NOMO-1 treated with dmso at 0.1 percent for 144 hours (cell line): ENCODE measurements at regions not wholly inside any gene's neighbourhood (a gene's known extent, or its start where the extent isn't known, plus 50 kb on each side); places are given as distances from the start of the nearest gene placed in this dataset.
"Not testable (repeated sequence)": the region's sequence is repeated elsewhere in the genome, so short reads cannot be mapped to it uniquely, and the experiment has no call there.

ENCODE experiments used
- DNase-seq: peaks from one replicate; lab custom pipeline; 2025; ENCODE audit not compliant: unreplicated experiment; lab: John Stamatoyannopoulos, UW

DNA sequence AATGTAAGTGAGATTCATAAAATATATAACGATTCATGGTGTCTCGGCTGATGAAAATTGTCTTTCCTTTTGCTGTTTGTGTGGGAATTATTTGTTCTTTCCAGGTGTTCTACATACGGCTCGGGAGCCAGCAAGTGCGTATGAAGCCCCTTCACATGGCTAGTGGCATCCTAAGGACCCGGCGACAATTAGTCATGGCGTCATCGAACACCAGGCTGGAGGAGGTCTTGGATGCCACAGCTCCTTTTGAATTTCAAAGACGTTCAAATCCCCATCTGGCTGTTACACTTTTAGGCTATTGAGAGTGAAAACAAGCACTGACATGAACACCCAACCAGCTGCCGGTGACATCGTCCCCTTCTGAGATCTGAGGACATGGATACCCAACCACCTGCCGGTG is 397.7 kb upstream of the TNRC6C start:
- no peak for DNase-seq

DNA sequence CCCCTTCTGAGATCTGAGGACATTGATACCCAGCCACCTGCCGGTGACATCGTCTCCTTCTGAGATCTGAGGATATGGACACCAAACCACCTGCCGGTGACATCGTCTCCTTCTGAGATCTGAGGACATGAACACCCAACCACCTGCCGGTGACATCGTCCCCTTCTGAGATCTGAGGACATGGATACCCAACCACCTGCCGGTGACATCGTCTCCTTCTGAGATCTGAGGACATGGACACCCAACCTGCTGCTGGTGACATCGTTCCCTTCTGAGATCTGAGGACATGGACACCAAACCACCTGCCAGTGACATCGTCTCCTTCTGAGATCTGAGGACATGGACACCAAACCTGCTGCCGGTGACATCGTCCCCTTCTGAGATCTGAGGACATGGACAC is 396.1 kb upstream of the TNRC6C start:
- DNase-seq, result not testable (repeated sequence)

DNA sequence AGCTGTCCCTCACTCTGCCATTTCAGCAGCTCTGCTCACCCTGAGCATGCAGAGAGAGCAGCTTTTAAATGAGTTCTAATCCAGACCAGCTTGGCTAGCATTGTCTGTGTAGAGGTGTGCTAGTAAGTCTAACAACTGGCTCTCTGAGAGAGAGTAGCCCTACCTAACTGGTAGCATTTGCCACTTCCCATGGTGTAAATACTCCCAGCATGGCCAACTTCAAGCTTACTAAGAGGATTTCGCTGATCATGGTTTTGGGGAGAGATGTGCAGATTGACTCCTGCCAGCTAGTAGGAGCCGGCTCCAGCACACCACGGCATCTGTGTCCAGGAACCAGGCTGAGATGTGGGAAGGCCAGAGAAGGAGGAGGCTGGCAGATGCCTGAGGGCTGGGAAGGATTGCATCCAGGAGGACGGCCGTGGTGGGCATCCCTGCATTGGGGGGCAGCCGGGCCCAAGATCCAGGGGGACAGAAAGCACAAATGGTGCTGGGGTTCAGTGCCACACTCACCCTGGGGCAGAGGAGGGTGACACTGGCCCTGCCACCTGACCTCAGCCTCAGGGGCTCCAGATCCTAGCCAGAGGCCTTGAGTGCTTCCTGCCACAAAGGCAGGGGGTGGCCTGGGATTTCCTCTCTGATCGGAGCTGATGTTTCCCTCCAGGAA is 394.9 kb upstream of the TNRC6C start:
- no peak for DNase-seq

DNA sequence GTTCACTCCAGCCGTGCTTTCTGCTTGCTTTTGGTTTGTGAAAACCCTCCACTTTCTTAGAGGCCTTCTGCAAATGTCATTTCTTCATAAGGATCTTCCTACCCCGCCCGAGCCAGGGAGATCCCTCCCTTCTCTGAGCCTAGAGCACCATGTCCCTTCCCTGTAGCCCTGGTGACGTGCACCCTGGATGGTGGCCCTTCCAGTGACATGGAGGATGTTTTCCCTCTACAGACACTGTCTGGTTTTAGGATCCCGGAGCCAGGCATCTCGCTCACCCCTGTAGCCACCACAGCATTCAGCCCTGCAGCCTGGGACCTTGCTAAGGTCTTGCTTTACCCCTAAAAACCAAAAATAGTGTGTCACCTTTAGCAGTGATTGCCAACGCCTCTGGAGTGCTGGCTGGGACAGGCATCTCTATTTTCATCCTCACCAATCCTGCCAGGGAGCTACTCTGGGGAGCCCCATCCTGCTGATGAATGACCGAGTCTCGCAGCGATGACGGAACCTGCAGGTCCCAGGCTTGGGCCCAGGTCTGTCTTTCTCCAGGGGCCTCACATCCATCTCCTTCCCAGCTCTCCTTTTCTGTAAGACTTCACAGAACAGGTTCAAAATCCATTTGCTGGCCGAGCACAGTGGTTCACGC is 394.1 kb upstream of the TNRC6C start:
- DNase-seq, result no peak

DNA sequence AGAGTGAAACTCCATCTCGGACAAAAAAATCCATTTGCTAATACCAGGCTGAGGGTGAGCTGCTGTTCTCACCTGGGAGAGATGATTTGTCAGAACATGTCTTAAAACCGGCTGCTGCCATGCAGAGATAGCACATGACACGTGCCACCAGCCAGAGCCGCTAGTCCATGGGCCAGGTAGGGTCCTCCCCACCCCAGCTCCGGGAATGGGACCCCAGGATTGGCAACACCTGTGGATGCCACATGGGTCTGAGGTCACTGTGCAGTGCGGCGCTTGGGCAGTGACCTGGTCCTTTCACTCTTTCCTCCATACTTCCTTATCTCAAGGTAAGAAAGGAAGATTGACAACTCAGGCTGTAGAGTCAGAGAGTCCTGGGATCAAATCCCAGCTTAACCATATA is 393.3 kb upstream of the TNRC6C start:
- DNase-seq, result no peak

DNA sequence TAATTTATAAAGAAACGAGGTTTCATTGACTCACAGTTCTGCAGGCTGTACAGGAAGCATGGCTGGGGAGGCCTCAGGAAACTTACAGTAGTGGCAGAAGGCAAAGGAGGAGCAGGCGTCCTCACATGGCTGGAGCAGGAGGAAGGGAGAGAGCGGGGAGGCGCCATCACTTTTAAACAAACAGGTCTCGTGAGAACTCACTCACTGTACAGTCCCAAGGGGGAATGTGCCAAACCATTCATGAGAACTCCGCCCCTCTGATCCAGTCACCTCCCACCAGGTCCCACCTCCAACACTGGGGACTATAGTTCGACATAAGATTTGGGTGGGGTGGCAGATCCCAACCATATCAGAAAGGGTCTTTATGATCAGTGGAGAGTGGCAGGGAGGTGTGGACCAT is 392.4 kb upstream of the TNRC6C start:
- DNase-seq, result no peak

DNA sequence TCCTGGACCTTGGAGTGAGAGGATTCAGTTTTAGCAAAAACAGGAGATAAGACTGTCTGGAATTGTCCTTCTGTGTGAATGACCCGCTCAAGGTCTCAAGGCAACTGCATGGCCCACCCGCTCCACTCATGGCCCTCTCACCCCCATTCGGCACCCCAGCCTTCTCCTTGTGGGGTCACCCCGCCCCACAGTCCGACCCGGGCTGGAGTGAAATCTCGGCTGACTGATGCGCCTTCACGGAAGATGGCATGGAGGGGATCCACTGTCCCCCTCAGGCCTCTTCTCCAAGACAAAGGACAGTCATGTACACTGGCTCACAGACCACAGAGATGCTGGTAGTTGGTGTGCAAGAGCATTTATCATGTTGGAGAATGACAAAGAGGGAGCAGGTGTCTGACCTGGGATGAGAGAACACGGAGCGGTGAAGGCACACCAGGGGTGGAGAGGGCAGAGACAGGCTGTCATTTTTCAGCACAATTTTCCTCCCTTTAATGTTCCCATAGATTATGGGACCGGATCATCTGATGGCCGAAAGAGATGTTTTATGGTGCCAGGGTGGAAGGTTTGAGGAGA is 391.9 kb upstream of the TNRC6C start:
- no peak for DNase-seq

DNA sequence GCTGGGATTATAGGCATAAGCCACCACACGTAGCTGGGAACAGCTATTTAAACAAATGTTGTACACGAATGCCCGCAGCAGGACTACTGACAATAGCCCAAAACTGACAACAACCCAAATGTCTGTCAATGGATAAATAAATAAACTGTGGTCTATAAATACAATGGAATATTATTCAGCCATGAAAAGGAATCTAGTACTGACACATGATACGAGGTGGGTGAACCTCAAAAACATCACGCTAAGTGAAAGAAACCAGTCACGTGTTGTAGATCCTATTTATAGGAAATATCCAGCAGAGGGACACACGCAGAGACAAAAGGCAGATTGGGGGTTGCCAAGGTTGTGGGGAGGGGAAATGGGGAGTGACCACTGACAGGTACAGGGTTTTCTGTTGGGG is 390.0 kb upstream of the TNRC6C start:
- DNase-seq, result no peak

DNA sequence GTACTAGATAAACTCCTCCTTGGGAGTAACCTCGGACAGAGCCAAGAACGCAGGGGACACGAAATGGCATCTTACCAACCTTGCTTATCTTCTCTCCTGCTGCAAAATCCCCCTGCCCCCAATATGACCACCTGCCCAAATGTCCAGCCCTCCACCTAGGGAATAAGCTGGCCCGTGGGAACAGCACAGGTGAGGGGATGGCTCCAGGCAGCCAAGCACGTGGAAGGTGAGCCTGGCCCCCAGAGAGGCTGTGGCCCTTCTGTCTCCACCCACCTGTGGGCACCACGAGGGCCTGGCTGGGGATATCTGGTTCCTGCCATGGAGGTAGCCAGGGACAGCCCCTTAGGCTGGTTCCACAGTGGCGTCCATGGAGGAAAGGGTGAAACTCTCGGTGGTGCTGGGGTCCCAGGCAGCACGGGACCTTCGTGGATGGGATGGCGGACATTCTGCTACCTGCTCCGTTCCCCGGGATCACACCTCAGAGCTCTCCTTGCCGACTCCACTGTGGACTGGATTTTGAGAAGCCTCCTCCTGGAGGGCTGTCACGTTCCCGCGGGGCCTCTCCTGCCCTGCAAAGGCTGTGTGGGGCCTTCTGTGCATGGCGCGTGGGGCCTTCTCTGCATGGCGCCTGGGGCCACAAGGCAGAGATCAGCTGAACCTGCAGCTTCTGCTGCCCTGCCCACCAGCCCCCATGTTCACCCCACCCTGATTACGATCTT is 388.5 kb upstream of the TNRC6C start:
- DNase-seq, result no peak

DNA sequence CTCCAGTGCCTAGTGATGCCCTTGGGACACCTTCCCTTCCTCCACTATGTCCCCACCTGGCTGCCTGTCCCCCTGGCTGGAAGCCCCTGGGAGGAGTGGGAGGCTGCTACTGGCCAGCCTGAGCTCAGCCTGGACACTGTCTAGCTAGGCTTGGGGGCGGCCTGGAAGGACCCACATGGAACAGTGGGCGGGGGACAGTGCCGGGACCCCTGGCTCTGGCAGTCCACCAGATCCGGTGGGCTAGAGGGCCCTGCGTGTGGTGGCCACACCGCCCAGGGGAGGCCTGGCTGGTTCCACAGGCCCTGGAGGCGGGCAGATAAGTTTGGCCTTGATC is 388.0 kb upstream of the TNRC6C start:
- no peak for DNase-seq

DNA sequence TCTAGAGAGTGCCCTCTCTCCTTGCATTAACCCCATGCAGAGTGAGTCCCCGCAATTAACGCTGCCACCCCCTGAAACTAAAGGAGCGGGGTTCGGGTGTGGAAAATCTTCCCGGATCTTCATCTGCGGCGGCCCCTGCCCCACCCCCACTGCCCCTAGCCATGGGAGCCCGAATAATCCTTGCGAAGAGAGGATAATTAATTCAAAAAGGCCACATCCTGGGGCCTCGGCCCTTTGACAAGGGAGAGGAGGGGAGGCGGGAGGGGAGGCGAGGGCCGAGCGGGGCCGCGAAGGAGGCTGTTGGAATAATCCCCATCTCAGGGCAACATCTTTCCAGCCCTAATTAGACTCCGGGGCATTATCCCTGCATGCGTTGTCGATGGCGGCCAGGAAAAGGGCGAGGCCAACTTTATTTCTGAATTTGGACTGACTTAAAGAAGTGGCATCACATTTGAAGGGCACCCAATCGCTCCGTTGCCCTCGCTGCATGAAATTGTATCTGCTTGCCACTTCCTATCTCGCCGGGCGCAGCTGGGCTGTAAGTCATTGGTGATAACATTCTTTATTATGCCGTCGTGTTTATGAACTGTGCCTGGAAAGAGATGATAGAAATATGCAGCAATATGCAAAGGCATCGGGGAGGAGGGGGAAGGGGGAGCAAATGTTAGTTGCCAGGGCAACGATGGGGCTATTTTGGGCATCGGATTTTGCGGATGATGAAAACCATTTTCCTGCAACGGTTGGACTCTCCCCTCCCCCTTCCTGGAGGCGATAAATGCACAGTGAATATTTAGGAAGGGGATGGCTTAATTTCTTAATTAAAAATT is 387.1 kb upstream of the TNRC6C start:
- DNase-seq, result peak; percentile 39

DNA sequence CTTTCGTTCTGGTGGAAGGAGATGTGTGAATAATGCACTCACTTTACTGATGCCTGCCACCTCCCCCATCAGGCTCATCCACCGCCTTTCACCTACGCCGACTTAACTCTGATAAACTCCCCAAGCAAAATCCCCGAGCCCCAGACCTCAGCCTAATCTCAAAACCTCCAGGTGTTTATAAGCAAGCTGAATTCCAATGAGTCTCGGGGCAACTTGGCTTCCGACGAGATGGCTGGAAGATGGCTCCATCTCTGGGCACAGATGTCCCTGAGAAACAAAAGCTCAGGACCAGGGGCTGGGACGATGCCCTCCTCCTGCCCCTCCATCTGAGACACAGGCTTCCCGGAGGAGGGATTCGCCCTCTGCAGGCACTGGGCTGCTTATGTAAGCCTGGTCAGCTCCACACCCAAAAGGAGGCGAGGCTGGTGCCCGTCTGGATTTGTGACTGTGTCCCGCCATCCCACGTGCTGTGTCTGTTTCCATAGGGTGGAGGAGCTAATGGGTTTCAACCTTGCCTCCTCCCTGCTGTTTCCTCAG is 386.4 kb upstream of the TNRC6C start:
- no peak for DNase-seq

DNA sequence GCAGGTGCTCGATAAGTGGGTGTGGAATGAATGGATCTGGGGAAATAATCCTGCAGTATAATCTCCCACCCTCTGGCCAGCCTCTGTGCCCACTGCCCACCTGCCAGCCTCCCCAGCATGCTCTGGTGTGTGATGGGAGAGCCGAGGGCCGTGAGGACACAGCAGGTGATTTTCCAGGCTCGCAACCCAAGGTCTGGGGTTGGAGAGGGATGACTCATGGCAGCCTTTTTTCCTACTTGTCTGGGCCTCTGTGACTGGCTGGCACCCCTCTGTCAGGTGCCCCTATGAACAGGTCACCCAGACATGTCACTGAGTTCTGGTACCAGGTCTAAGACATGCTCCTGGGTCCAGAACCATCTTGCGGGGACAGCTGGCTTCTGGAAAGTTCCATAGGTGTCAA is 385.7 kb upstream of the TNRC6C start:
- no peak for DNase-seq

DNA sequence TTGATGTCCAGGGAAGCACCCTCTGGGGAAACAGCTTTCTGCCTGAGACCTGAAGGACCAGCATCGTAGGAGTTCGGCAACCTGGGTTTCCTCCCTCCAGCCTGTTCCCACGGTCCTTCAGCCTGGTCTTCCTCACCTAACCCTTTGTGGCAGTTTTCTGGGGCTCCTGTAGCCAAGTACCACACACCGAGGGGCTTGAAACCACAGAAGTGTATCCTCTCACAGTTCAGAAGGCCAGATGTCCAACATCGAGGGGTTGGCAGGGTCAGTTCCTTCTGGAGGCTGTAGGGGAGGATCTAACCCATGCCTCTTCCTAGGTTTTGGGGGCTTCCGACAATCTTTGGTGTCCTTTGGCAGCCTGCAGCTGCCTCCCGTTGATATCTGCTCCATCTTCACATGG is 381.0 kb upstream of the TNRC6C start:
- no peak for DNase-seq

DNA sequence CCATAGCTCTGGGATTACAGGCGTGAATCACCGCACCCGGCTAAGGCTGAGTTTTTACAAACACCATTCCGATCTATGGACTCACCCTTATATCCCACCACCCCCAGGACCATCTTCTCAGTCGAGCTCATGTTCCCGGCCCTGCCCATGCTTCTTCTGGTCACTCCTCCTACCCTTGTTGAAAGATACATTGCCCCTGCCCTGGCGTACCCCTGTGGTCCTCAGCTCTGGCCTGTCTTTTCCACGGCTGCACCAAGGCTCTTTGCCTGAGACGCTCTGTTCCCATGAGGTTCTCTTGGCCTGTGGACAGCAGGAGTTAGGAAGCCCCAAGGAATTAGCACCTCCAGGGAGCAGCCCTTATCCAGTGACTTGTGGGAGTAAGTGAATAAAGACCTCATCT is 379.4 kb upstream of the TNRC6C start:
- DNase-seq, result no peak

DNA sequence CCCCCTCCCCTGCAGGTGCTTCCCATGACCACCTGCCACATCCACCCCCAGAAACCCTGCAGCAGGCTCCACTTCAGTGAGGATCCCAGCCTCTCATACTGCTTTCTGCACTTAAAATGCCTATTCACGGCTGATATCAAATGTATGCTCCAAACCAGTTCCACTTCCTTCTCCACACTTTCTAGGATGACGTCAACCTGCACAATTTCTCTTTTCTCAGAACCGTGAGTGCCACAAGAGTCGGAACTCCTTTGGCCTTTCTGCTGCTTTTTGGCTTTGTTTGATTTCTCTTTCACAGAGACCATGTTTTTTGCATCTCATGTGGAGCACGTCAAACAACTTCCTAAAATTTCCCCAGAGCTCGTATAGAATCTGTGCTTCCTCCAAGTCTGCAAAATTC is 378.8 kb upstream of the TNRC6C start:
- DNase-seq, result peak; percentile 66

DNA sequence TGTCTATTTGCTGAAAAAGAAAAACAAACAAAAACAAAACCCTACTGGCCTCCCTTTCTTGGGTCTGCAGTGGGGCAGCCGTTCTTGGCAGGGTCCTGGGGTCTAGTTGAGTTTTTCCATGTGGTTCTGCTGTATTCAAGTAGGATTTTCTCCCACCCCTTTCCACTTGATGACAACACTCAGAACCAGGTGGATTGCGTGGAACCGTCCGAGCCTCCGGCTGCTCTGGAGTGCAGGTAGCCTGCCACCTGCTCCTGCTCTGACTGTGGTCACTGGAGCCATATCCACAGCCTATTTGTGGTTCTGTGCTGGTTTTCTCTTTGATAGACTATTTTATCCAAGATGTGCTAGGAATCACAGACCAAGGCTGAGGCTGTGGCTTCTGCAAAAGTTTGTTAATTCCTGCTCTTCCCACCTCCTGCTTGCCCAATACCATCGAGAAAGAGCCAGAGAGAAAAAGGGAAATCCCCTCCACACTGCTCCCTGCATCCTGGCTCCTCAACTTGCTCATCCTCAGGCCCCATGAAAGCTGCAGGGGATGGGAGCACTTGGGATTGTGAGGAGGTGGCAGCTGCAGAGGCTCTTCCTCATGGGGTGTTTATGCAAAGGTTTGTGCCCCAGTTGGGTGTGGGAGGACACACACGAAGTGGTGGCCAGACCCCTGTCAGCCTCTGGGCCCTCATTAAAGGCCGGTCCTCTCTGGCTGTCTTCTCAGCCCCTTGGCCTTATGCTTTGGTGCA is 377.8 kb upstream of the TNRC6C start:
- no peak for DNase-seq

DNA sequence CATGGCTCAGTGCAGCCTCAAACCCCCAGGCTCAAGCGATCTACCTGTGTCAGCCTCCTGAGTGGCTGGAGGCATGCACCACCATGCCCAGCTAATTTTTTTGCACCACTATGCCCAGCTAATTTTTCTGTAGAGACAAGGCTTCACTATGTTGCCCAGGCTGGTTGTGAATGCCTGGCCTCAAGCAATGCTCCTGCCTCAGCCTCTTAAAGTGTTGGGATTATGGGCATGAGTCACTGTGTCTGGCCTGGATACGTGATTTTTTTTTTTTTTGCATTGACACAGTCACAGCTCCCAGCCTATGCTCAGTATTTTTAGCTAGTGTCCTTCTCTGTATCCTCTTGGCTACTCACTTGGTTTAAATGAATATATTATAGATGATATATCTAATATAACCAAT is 377.0 kb upstream of the TNRC6C start:
- no peak for DNase-seq

DNA sequence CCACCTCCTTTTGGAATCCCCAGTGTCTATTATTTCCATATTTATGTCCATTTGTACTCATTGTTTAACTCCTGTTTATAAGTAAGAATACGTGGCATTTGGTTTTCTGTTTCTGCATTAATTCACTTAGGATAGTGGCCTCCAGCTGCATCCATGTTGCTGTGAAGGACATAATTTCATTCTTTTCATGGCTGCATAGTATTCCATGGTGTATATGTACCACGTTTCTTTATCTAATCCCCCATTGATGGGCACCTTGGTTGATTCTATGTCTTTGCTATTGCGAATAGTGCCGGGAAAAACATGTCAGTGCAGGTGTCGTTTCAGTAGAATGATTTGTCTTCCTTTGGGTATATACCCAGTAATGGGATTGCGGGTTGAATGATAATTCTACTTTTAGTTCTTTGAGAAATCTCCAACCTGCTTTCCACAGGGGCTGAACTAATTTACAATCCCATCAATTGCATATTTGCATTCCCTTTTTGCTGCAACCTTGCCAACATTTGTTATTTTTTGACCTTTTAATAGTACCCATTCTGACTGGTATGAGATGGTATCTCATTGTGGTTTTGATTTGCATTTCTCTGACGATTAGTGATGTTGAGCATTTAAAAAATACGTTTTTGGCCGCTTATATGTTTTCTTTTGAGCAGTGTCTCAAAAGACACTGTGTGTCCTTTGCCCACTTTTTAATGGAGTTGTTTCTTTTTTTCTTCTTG is 373.2 kb upstream of the TNRC6C start:
- DNase-seq, result no peak
